C4-2B (cell line): ENCODE measurements at regions not wholly inside any gene's neighbourhood (a gene's known extent, or its start where the extent isn't known, plus 50 kb on each side); places are given as distances from the start of the nearest gene placed in this dataset.
A peak's percentile ranks its signal among the peaks of the same experiment; 100 is the strongest.

Source experiments
- CTCF ChIP-seq: fragments of 450-650 bp; conservative IDR thresholded peaks from 2 replicates; pipeline ENCODE4 v1.5.1; 2017; ENCODE audit warnings: mild to moderate bottlenecking
- ZFX ChIP-seq: fragments of 450-650 bp; IDR thresholded peaks from 2 replicates; pipeline ENCODE4 v1.6.1; 2017

DNA sequence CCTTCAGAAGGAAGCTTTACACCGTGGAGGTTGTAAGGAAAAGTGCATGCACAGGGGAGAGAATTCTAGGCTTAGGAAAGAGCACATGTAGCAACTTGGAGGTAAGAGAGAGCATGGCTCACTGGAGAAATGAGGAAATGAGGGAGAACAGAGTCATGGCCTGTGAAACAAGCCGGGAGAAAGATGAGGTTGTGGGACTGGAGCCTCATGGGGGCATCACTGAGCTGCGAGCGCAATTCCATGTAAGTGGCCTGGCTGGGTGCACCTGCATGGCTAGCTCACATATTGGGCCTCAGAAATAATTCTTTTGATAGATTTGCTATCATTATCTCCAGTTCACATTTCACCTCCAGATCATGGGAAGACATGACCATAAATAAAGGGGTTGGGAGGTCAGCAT lies 785.5 kb upstream of the RAB6C start:
- TF ChIP-seq CTCF: peak; percentile 8
- no peak for TF ChIP-seq ZFX
